Testis (tissue), 2 donors: ENCODE measurements at regions not wholly inside any gene's neighbourhood (a gene's known extent, or its start where the extent isn't known, plus 50 kb on each side); places are given as distances from the start of the nearest gene placed in this dataset.

ENCODE experiments used
- DNase-seq: peaks from one replicate; pipeline ENCODE4 v3.0.0-alpha.2; 2019
- H3K27ac ChIP-seq, 2 donors: fragments of 200-600 bp; sonication (generic); one replicate each; pipeline ENCODE4 v1.5.1; 2019
- H3K27me3 ChIP-seq: fragments of 200-600 bp; sonication (generic); one replicate; pipeline ENCODE4 v1.5.1; 2019
- H3K36me3 ChIP-seq: fragments of 200-600 bp; sonication (generic); one replicate; pipeline ENCODE4 v1.5.1; 2017; ENCODE audit warnings: low read depth; ENCODE audit errors: missing control alignments
- H3K4me1 ChIP-seq: fragments of 200-600 bp; sonication (generic); one replicate; pipeline ENCODE4 v1.5.1; 2019
- H3K4me3 ChIP-seq, 2 donors: fragments of 200-600 bp; sonication (generic); one replicate each; pipeline ENCODE4 v1.5.1; 2017 to 2019
- H3K9me3 ChIP-seq: fragments of 200-600 bp; sonication (generic); one replicate; pipeline ENCODE4 v1.5.1; 2017
- POLR2A ChIP-seq: fragments of 450-650 bp; IDR thresholded peaks from one replicate; pipeline ENCODE4 v1.6.1; 2017; ENCODE audit warnings: antibody characterized with exemption, mild to moderate bottlenecking, moderate library complexity
- WGBS, 2 donors: methylation state at CpG; one replicate each; pipeline ENCODE4 v1.1.5; 2018; 5-methylcytosine and 5-hydroxymethylcytosine counted together
- intact Hi-C: fragments of 100-400 bp; cut with DNase I; formaldehyde crosslinking; loops from one replicate; pipeline ENCODE4 v1.15.1; 2023; ENCODE audit warnings: low total_unique reads
- TF ChIP-seq, protein P1 (sequence below), 3 experiments: fragments of 450-650 bp in 2 of 3; fragments of 200-600 bp in 1 of 3; sonication (generic) in 1 of 3; IDR thresholded peaks; one replicate each; pipeline ENCODE4 v1.5.1; 2016 to 2019; ENCODE audit warnings: antibody characterized with exemption in 3 of 3, mild to moderate bottlenecking in 2 of 3, moderate library complexity in 1 of 3

GRCh38 chr1:82073659-82074058 lies 272.9 kb downstream of the ADGRL2 start:
- Histone ChIP-seq H3K4me1 (no peaks in the 10 kb centered on the region), H3K27me3 (no peaks in the 10 kb centered on the region), H3K27ac (no peak overlapping the region), H3K9me3 (no peaks in the 10 kb centered on the region), H3K36me3 (no peaks in the 10 kb centered on the region), H3K4me3 (no peak overlapping the region)
- intact Hi-C loops = no loop called here
- 81 to 92% methylated on average over 1 of the region's 1 CpG for WGBS, 2 donors
- no peak for DNase-seq
- TF ChIP-seq POLR2A = no peak
- TF ChIP-seq, protein P1, sequence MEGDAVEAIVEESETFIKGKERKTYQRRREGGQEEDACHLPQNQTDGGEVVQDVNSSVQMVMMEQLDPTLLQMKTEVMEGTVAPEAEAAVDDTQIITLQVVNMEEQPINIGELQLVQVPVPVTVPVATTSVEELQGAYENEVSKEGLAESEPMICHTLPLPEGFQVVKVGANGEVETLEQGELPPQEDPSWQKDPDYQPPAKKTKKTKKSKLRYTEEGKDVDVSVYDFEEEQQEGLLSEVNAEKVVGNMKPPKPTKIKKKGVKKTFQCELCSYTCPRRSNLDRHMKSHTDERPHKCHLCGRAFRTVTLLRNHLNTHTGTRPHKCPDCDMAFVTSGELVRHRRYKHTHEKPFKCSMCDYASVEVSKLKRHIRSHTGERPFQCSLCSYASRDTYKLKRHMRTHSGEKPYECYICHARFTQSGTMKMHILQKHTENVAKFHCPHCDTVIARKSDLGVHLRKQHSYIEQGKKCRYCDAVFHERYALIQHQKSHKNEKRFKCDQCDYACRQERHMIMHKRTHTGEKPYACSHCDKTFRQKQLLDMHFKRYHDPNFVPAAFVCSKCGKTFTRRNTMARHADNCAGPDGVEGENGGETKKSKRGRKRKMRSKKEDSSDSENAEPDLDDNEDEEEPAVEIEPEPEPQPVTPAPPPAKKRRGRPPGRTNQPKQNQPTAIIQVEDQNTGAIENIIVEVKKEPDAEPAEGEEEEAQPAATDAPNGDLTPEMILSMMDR (IDR thresholded peaks at IDR 0.05) = no peak

GRCh38 chr1:82073071-82073470 lies 272.3 kb downstream of the ADGRL2 start:
- no peak overlapping the region for H3K4me3 ChIP-seq
- no peaks in the 10 kb centered on the region for H3K9me3 ChIP-seq
- intact Hi-C loops = no loop called here
- no peaks in the 10 kb centered on the region for H3K36me3 ChIP-seq
- no peak overlapping the region for H3K27ac ChIP-seq
- 41 to 43% methylated on average over 1 of the region's 1 CpG for WGBS, 2 donors
- TF ChIP-seq, protein P1 (IDR thresholded peaks at IDR 0.05) = no peak
- no peaks in the 10 kb centered on the region for H3K4me1 ChIP-seq
- no peak for DNase-seq
- H3K27me3 ChIP-seq = no peaks in the 10 kb centered on the region

GRCh38 chr1:82065916-82066315 lies 265.2 kb downstream of the ADGRL2 start:
- DNase-seq = peak; percentile 33
- H3K4me1 ChIP-seq = peaks cover 14% of the 10 kb centered on the region
- whole genome bisulfite sequencing, 2 donors = 44 to 50% methylated on average over 4 of the region's 4 CpGs
- no peaks in the 10 kb centered on the region for H3K36me3 ChIP-seq
- intact Hi-C loops = no loop called here
- no peak overlapping the region for H3K4me3 ChIP-seq
- peak overlapping the region in 1 of 2 donors; percentile 11 for H3K27ac ChIP-seq
- H3K9me3 ChIP-seq = no peaks in the 10 kb centered on the region
- H3K27me3 ChIP-seq = no peaks in the 10 kb centered on the region
- no peak for TF ChIP-seq POLR2A
- TF ChIP-seq, protein P1 (IDR thresholded peaks at IDR 0.05) = no peak

DNA sequence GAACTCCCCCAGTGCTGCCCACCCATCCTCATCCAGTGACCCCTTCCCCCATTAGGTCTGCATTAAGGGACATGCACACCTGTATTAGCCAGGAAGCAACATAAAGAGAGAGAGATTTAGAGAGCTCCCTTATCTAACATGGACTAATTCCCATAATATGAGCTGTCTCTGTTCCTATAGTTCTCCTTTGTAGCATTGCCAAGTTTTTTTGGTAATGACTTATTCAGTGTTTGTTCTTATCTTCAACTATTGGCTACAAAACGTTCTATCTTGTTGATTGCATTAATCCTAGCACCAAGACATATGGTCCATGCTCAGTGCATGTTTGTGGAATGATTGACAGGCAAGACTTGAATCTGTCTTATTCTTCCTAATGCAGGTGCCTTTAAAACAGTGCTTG lies 264.0 kb downstream of the ADGRL2 start:
- Histone ChIP-seq H3K4me3 (no peak overlapping the region), H3K36me3 (no peaks in the 10 kb centered on the region), H3K27me3 (no peaks in the 10 kb centered on the region), H3K9me3 (no peaks in the 10 kb centered on the region), H3K4me1 (peaks cover 14% of the 10 kb centered on the region), H3K27ac (no peak overlapping the region)
- WGBS, 2 donors = 25 to 31% methylated on average over 1 of the region's 1 CpG
- intact Hi-C loops = no loop called here
- TF ChIP-seq, protein P1 (IDR thresholded peaks at IDR 0.05) = no peak
- no peak for TF ChIP-seq POLR2A
- DNase-seq = no peak

- WGBS, 2 donors = 76 to 78% methylated on average over 2 of the region's 2 CpGs
- intact Hi-C loops = no loop called here
- H3K9me3 ChIP-seq = no peaks in the 10 kb centered on the region
- no peak overlapping the region for H3K4me3 ChIP-seq
- no peak overlapping the region for H3K27ac ChIP-seq
- TF ChIP-seq, protein P1 (IDR thresholded peaks at IDR 0.05) = no peak
- TF ChIP-seq POLR2A = no peak
- no peaks in the 10 kb centered on the region for H3K27me3 ChIP-seq
- no peaks in the 10 kb centered on the region for H3K36me3 ChIP-seq
- no peak for DNase-seq
- peaks cover 14% of the 10 kb centered on the region for H3K4me1 ChIP-seq
Measured at GRCh38 chr1:82062206-82062605, 261.5 kb downstream of the ADGRL2 start.
